Keratinocyte (primary cell): ENCODE measurements at regions not wholly inside any gene's neighbourhood (a gene's known extent, or its start where the extent isn't known, plus 50 kb on each side); places are given as distances from the start of the nearest gene placed in this dataset.

Experiments
- DNase-seq: peaks from one replicate; pipeline ENCODE4 v3.0.0-alpha.2; 2011; ENCODE audit warnings: low read depth, missing footprints, low spot score
- FAIRE-seq: peaks from 2 replicates; lab custom pipeline; 2011; peaks lifted over from hg19 to GRCh38; lab: Jason Lieb, UNC
- H2AFZ ChIP-seq: 2 replicates; pipeline ENCODE4 v1.6.0; 2012; ENCODE audit warnings: low read length, control low read depth, inconsistent platforms; ENCODE audit not compliant: control insufficient read depth
- H3K27ac ChIP-seq: 2 replicates; pipeline ENCODE4 v1.5.1; 2011; ENCODE audit warnings: low read length; ENCODE audit not compliant: control insufficient read depth, insufficient read depth
- H3K27me3 ChIP-seq: 3 replicates; pipeline ENCODE4 v1.6.0; 2011; ENCODE audit warnings: low read length; ENCODE audit not compliant: control insufficient read depth, insufficient read depth; ENCODE audit errors: extremely low read depth
- H3K36me3 ChIP-seq, 2 experiments: 2 replicates in 1 of 2; 3 replicates in 1 of 2; pipeline ENCODE4 v1.5.1; 2011; ENCODE audit warnings: low read length in 2 of 2, mild to moderate bottlenecking in 1 of 2; ENCODE audit not compliant: control insufficient read depth in 2 of 2, insufficient read depth in 2 of 2; ENCODE audit errors: extremely low read depth in 1 of 2
- H3K4me1 ChIP-seq: 3 replicates; pipeline ENCODE4 v1.5.1; 2011; ENCODE audit warnings: low read length; ENCODE audit not compliant: control insufficient read depth, insufficient read depth; ENCODE audit errors: extremely low read depth
- H3K4me2 ChIP-seq: 3 replicates; pipeline ENCODE4 v1.6.0; 2011; ENCODE audit warnings: low read depth, low read length; ENCODE audit not compliant: control insufficient read depth, insufficient read depth; ENCODE audit errors: extremely low read depth
- H3K4me3 ChIP-seq, 3 experiments: fragments of 200-600 bp in 1 of 3; sonication (generic) in 1 of 3; 2 replicates in 2 of 3; 3 replicates in 1 of 3; pipeline ENCODE4 v1.5.1; 2011 to 2016; ENCODE audit warnings: low read length in 3 of 3, mild to moderate bottlenecking in 3 of 3, control low read depth in 2 of 3, inconsistent platforms in 1 of 3, low read depth in 1 of 3, mixed read lengths in 1 of 3, mixed run types in 1 of 3, moderate library complexity in 1 of 3; ENCODE audit not compliant: control insufficient read depth in 2 of 3, insufficient read depth in 2 of 3; ENCODE audit errors: extremely low read depth in 1 of 3
- H3K79me2 ChIP-seq: 2 replicates; pipeline ENCODE4 v1.6.0; 2012; ENCODE audit warnings: low read length; ENCODE audit not compliant: control insufficient read depth, insufficient read depth
- H3K9ac ChIP-seq: 3 replicates; pipeline ENCODE4 v1.6.0; 2011; ENCODE audit warnings: low read length; ENCODE audit not compliant: control insufficient read depth, insufficient read depth; ENCODE audit errors: extremely low read depth
- H3K9me1 ChIP-seq: 3 replicates; pipeline ENCODE4 v1.6.0; 2011; ENCODE audit warnings: low read length; ENCODE audit not compliant: control insufficient read depth, insufficient read depth; ENCODE audit errors: extremely low read depth
- H3K9me3 ChIP-seq: 2 replicates; pipeline ENCODE4 v1.5.1; 2012; ENCODE audit warnings: low read depth, low read length; ENCODE audit not compliant: control insufficient read depth
- H4K20me1 ChIP-seq: 3 replicates; pipeline ENCODE4 v1.6.0; 2011; ENCODE audit warnings: low read length; ENCODE audit not compliant: control insufficient read depth, insufficient read depth; ENCODE audit errors: extremely low read depth
- CTCF ChIP-seq, 3 experiments: IDR thresholded peaks in 1 of 3; conservative IDR thresholded peaks in 1 of 3; optimal IDR thresholded peaks in 1 of 3; 2 replicates in 2 of 3; 3 replicates in 1 of 3; pipeline versions ENCODE3 to v1.5.1; 2011; ENCODE audit warnings: low read length in 3 of 3, mild to moderate bottlenecking in 3 of 3, moderate library complexity in 2 of 3, control low read depth in 1 of 3, inconsistent platforms in 1 of 3; ENCODE audit not compliant: insufficient read depth in 2 of 3; ENCODE audit errors: extremely low read depth in 1 of 3
- EZH2 ChIP-seq: IDR thresholded peaks from one replicate; pipeline ENCODE4 v1.6.1; 2012; ENCODE audit warnings: inconsistent platforms, mild to moderate bottlenecking, low read length, moderate library complexity
- dilution Hi-C: fragments of 300-500 bp; cut with MboI; formaldehyde crosslinking; loops from one replicate; pipeline ENCODE4 v1.7.0; 2020; ENCODE audit warnings: low sequenced_read_pairs; ENCODE audit not compliant: extremely low pct_ligation_motif_present

- no peak overlapping the region for H3K27ac ChIP-seq
- no peak overlapping the region for H3K4me3 ChIP-seq
- DNase-seq (no peak), FAIRE-seq (no peak)
- no peak overlapping the region for H3K4me2 ChIP-seq
- no peaks in the 10 kb centered on the region for H3K27me3 ChIP-seq
- H4K20me1 ChIP-seq = no peaks in the 10 kb centered on the region
- H3K36me3 ChIP-seq = no peaks in the 10 kb centered on the region
- no peaks in the 10 kb centered on the region for H3K9me1 ChIP-seq
- no peaks in the 10 kb centered on the region for H3K79me2 ChIP-seq
- H2AFZ ChIP-seq = no peak overlapping the region
- TF ChIP-seq CTCF (optimal IDR thresholded peaks at IDR 0.05 in 1 of 3, IDR thresholded peaks at IDR 0.05 in 1 of 3, conservative IDR thresholded peaks at IDR 0.05 in 1 of 3; ENCODE audit: extremely low read depth in 1 of 3, insufficient read depth in 2 of 3, low read length in 3 of 3) (no peak), EZH2 (no peak)
- no peak overlapping the region for H3K9ac ChIP-seq
- H3K9me3 ChIP-seq = no peaks in the 10 kb centered on the region
- peaks cover 13% of the 10 kb centered on the region for H3K4me1 ChIP-seq
- dilution Hi-C loops = no loop called here
Measured at GRCh38 chr3:117736846-117737245, 1027.3 kb downstream of the TUSC7 start.

- no peak for DNase-seq
- H2AFZ ChIP-seq = no peak overlapping the region
- TF ChIP-seq CTCF (optimal IDR thresholded peaks at IDR 0.05 in 1 of 3, IDR thresholded peaks at IDR 0.05 in 1 of 3, conservative IDR thresholded peaks at IDR 0.05 in 1 of 3; ENCODE audit: extremely low read depth in 1 of 3, insufficient read depth in 2 of 3, low read length in 3 of 3) (no peak), EZH2 (no peak)
- no peaks in the 10 kb centered on the region for H3K9me3 ChIP-seq
- no peak overlapping the region for H3K27ac ChIP-seq
- no peaks in the 10 kb centered on the region for H3K4me1 ChIP-seq
- no peak overlapping the region for H3K9ac ChIP-seq
- H4K20me1 ChIP-seq = no peaks in the 10 kb centered on the region
- no peak for FAIRE-seq
- no peak overlapping the region for H3K4me2 ChIP-seq
- H3K27me3 ChIP-seq = no peaks in the 10 kb centered on the region
- no peaks in the 10 kb centered on the region for H3K9me1 ChIP-seq
- H3K79me2 ChIP-seq = no peaks in the 10 kb centered on the region
- H3K36me3 ChIP-seq = no peaks in the 10 kb centered on the region
- dilution Hi-C loops = no loop called here
- no peak overlapping the region for H3K4me3 ChIP-seq
Measured at GRCh38 chr3:117743993-117744392, 1034.4 kb downstream of the TUSC7 start.
